WI38 (cell line): ENCODE measurements at regions not wholly inside any gene's neighbourhood (a gene's known extent, or its start where the extent isn't known, plus 50 kb on each side); places are given as distances from the start of the nearest gene placed in this dataset.

Experiments
- H3K4me3 ChIP-seq: 2 replicates; pipeline ENCODE4 v1.5.1; 2011; ENCODE audit warnings: low read depth, mild to moderate bottlenecking, control low read depth, low read length
- TF ChIP-seq, protein P1 (sequence below): IDR thresholded peaks from 2 replicates; pipeline ENCODE4 v1.5.1; 2012; ENCODE audit warnings: low read depth, mild to moderate bottlenecking, control low read depth, low read length

DNA sequence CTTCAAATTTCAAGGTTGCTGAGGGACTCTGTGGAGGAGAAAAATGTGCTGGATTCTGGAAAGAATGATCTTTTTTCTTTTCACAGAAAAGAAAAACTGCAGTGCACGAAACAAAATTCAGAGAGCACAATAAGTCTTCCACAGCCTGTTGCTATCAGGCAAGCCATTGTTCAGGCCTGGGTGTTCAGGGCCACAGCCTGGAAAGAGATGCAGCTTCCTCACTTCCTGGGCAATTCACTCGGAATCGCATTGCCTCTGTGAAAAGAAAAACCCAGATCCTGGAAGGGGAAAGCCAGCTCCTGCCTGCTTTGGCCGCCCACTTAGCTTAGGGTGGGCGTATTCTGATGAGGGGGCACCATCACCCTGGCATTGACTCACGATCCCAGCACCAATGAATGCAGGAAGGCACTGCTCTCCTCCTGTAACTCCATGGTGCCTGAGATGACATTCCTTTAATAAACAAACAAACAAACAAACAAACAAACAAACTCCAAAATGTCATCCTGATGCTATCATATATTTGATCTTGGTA is 863.9 kb downstream of the BCL11B start:
- H3K4me3 ChIP-seq, result no peak overlapping the region
- TF ChIP-seq, protein P1, sequence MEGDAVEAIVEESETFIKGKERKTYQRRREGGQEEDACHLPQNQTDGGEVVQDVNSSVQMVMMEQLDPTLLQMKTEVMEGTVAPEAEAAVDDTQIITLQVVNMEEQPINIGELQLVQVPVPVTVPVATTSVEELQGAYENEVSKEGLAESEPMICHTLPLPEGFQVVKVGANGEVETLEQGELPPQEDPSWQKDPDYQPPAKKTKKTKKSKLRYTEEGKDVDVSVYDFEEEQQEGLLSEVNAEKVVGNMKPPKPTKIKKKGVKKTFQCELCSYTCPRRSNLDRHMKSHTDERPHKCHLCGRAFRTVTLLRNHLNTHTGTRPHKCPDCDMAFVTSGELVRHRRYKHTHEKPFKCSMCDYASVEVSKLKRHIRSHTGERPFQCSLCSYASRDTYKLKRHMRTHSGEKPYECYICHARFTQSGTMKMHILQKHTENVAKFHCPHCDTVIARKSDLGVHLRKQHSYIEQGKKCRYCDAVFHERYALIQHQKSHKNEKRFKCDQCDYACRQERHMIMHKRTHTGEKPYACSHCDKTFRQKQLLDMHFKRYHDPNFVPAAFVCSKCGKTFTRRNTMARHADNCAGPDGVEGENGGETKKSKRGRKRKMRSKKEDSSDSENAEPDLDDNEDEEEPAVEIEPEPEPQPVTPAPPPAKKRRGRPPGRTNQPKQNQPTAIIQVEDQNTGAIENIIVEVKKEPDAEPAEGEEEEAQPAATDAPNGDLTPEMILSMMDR, result no peak

DNA sequence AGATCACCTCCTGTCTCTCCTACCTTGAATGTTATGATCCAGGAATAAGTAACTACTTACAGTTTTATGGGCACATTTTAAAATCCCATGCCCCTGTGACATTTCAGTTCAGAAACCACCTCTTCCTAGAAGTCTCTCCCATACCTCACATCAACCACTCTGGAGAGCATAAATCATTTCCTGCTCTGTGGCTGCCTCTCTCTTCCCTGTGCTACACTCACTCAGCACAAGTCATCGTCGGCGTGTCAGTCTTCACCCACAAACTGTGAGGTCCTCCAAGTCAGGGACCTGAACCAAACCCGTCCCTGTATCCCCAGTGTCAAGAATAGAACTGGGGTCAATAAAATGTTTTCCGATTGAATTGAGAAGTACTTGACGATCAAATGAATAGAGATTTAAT is 863.3 kb downstream of the BCL11B start:
- TF ChIP-seq, protein P1, result no peak
- H3K4me3 ChIP-seq, result no peak overlapping the region

DNA sequence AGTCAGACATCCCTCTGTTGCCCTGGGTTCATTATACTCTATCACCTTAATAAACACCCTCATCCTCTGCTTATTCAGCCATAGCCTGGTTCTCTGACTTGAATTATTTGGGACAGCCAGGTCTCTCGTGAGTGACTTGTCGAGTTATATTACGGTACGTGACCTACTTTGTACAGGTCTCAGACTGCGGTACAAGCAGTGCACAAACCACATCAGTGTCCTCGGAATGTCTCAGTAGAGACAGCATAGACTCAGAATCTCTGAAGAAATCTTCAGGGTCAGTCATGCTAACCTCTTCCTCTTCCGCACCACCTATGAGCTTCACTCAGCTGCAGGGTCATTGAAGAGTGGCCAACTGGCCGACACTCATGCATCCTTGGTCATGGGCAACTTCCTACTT is 860.8 kb downstream of the BCL11B start:
- TF ChIP-seq, protein P1, result no peak
- no peak overlapping the region for H3K4me3 ChIP-seq

DNA sequence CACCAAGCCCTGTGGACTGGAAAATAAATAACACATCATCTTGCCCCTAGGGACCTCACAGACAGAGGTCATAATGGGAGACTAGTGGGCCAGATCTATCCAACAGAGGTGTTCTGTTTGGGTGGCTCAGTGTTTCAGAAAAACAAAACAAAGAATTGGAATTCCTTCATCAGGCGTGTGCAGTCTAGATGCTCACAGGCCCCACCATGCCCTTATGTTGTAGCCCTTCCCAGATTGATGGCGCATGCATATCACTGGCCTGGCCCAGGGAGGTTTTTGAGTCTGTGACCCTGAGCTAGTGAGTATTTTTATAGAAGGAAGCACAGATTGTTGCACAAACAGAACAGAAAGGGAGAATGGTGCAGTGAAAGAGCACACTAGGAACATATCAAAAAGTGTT is 859.6 kb downstream of the BCL11B start:
- H3K4me3 ChIP-seq, result no peak overlapping the region
- TF ChIP-seq, protein P1, result no peak

DNA sequence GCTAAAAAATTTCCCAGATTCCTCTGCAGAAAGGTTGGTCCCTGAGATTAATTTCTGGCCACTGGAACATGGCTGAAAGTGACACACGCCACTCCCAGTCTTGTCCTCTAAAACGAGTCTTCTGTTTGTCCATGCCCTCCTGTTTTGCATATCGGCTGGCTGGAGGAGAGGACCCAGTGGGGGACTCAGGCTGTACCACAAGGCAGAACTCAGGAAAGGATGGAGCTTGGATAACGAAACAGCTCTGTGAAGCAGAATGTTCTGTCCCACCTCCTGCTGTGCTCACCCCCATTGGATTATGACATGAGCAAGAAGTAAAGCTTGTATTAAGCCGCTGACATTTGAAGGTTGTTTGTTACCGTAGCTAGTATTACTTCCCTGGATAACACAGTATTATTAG is 856.2 kb downstream of the BCL11B start:
- TF ChIP-seq, protein P1, result no peak

DNA sequence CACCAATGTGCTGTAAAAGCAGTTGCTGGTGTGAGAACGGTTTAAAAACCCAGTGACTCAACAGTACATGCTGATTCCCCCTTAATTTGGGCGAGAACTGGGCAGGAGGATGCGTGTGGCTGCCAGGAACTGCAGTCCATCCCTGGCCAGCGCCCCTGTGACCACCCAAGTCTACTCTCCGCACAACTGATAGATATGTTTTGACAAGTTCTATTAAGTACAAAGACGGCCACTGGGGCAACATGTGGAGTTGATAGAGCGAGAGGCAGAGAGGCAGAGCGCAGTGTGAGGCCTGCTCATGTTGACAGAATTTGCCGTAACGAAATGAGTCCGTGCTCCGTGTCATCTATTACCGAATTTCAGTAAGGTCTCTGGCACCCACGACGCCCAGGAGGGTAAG is 855.0 kb downstream of the BCL11B start:
- no peak overlapping the region for H3K4me3 ChIP-seq
- TF ChIP-seq, protein P1, result no peak

More for the DNA sequence above, 856.2 kb downstream of the BCL11B start:
- H3K4me3 ChIP-seq, result no peak overlapping the region

DNA sequence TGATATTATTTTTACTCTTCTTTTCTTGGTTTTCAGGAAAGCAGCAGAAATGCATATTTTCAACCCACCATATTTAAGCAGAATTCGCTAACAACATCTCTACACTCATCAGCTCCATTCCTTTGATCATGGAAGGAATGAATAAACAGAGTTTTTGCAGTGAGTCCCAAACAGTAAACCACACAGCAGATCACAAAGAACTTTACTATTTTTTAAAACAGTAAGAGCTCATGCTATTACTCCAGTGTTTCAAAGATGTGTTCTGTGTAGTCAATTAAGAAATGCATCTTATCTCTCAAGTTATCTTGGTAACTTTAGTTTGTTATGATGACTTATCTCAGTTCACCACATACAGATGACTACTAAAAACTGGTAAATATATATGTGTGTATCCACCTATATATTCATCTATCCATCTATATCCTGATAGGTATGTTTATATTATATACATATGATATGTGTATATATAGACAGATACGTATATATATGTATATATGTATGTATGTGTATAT is 843.5 kb downstream of the BCL11B start:
- TF ChIP-seq, protein P1, result no peak
- no peak overlapping the region for H3K4me3 ChIP-seq
